GM18505 (cell line): ENCODE measurements at regions not wholly inside any gene's neighbourhood (a gene's known extent, or its start where the extent isn't known, plus 50 kb on each side); places are given as distances from the start of the nearest gene placed in this dataset.
"Not testable (repeated sequence)": the region's sequence is repeated elsewhere in the genome, so short reads cannot be mapped to it uniquely, and the experiment has no call there.

Source experiments
- ATAC-seq: cut with Tn5 transposase; IDR thresholded peaks from one replicate; pipeline ENCODE4 v1.9.1; 2021; ENCODE audit not compliant: unreplicated experiment
- POLR2A ChIP-seq: IDR thresholded peaks from 4 replicates; pipeline ENCODE4 v1.6.1; 2011; ENCODE audit warnings: borderline replicate concordance; ENCODE audit not compliant: insufficient read depth, insufficient read length; ENCODE audit errors: extremely low read depth

DNA sequence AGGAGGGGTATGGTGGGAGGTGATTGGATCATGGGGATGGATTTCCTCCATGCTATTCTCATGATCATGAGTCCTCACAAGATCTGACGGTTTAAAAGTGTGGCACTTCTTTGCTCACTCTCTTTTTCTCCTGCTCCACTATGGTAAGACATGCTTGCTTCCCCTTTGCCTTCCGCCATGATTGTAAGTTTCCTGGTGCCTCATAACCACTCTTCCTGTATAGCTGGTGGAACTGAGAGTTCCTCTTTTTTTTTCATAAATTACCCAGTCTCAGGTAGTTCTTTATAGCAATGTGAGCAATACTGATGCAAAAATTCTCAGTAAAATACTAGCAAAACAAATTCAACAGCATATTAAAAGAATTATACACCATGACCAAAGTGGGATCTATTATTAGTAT lies 728.5 kb upstream of the SLC8A1 start:
- ATAC-seq: no peak
- TF ChIP-seq POLR2A: no peak

DNA sequence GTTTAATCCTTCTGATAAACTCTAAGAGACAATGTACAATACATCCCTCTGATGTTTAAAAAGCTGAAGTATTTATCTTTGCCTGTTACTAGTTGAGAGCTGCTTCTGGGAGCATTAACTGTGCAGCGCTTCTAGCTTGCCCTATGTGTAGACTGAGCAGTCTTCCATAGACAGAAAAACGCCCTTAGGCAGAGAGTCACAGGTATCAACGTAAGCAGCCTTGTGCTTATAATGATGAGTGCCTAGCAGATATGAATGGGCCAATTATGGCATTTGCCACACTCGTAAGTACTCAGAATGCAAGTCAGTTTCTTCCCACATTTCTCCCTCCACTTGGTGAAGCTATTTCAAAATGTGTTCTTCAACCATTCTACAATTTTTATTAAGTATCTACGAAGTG lies 731.1 kb upstream of the SLC8A1 start:
- TF ChIP-seq POLR2A: no peak
- no peak for ATAC-seq

DNA sequence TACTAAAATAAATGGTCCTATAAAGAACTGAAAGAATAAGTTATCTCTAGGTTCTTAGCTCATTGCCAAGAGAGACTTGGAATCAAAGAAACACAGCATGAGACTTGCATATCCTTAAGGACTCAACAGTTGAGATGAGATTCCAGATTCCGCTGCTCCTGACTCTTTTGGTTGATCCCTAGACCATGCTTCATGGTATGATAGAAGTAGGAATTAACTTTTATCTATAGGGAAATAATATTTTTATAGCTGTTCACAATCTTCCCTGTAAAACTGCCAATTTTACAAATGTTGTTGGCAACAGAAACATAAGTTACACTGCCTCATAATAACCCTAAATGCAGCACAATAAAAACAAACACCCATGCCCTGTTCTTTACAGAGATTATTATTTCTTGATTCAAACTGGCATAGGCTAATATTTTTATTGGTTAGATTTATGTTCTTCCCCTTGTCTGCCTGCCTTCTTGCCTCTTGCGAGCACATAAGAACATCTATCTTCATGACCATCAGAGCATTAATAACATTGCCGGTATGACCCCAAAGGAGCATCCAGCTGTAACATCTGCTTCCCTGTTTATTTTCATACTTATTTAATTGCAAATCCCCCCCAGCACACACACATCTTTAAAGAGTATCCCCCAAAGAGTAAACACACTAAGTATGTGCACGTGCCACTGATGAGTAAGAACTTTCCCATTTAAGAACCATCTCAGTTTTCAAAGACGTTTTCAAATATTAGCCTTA lies 735.7 kb upstream of the SLC8A1 start:
- TF ChIP-seq POLR2A: no peak
- ATAC-seq: no peak

DNA sequence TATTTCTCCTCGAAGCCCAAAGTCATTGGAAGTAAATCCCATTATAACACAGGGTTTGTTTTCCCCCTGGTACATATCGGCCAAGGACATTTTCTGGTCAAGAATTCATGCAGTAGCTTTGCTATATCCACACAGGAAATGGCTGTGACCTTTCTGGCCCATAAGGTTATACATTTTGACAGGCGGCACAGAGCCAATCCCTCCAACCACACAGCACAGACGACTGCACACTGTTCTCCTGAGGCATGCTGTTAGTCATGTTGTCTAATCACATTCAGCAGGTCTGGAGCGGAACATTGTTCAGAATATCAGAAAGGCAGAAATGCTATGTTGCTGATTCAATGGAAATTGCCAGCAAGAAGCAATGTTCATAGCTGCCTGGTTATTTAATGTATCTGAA lies 742.3 kb upstream of the SLC8A1 start:
- no peak for TF ChIP-seq POLR2A
- no peak for ATAC-seq

- no peak for TF ChIP-seq POLR2A
- ATAC-seq: no peak
These were observed 745.9 kb upstream of the SLC8A1 start for GRCh38 chr2:41197781-41198180.

DNA sequence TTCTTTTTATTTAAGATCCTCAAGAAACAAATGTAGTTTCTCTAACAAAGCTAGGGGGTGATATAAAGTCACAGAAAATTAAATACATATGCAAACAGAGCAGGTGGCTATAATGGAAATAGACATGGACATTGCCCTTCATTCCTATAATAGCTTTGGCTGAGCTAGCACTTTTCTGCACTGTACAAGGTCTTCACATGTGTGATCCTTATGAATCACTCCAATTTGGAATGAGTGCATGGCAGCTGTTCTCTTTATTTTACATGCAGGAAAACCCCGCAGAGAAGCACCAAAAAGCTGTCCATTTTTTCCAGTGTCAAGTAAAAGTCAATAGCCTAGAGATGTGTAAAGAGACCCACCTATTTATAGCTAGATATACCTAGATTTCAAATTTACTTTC lies 747.4 kb upstream of the SLC8A1 start:
- ATAC-seq: no peak
- no peak for TF ChIP-seq POLR2A

DNA sequence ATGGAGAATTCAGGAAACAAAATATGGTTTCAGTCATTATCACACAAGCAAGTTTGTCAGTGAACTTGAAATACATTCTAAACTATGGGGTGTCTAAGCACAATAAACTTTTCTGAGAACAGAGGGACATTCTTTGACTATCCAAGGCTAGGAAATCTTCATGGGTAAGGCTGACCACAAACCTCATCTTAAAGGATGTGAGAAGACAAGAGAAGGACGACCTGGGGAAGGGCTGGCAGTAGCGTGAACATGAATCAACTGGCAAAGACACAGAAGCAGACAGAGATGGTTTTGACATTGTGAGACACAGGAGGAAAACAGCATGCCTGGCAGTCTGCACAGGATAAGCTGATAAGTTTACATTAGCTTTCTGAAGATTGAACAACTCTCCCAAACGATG lies 752.4 kb upstream of the SLC8A1 start:
- no peak for ATAC-seq

DNA sequence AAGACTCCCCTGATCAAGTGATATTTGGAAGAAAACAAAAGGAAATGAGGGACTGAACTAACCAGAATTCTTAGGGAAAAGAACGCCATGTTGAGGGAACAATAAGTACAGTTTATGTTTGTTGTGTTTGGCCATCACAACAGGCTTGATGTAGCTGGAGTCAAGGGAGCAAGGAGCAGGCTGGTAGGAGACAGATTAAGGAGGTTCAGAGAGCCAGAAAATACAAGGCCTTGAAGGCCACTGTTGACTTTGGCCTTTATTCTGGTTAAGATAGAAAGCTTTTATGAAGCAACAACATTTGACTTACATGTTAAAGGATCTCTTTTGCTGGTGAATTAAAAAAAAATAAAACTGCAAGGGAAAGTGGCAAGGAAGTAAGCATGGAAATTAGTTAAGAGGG lies 754.1 kb upstream of the SLC8A1 start:
- TF ChIP-seq POLR2A: no peak

More for the DNA sequence above, 752.4 kb upstream of the SLC8A1 start:
- TF ChIP-seq POLR2A: no peak

GRCh38 chr2:41207578-41207977 lies 755.7 kb upstream of the SLC8A1 start:
- TF ChIP-seq POLR2A: no peak
- ATAC-seq: no peak

More for the DNA sequence above, 754.1 kb upstream of the SLC8A1 start:
- ATAC-seq: no peak

DNA sequence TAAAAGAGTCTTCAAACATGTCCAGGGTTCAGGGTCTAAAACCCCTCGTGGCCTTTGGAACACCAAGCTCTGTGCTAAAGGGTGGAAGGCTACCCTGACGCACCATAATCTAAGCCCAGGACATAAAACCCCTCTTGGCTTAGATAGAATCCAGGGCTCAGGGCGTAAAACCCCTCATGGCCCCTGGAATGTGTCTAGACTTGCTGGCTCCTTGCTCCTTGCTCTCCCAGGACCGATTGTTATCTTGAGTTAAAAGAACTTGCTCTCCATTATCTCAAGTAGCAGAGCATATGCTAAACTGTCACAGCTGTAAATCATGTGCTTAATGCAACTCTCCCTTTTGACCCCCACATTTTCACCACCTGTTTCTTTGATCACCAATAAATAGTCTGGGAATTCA lies 758.1 kb upstream of the SLC8A1 start:
- ATAC-seq: not testable (repeated sequence)

GRCh38 chr2:41216978-41217377 lies 765.1 kb upstream of the SLC8A1 start:
- TF ChIP-seq POLR2A: no peak
- ATAC-seq: no peak

DNA sequence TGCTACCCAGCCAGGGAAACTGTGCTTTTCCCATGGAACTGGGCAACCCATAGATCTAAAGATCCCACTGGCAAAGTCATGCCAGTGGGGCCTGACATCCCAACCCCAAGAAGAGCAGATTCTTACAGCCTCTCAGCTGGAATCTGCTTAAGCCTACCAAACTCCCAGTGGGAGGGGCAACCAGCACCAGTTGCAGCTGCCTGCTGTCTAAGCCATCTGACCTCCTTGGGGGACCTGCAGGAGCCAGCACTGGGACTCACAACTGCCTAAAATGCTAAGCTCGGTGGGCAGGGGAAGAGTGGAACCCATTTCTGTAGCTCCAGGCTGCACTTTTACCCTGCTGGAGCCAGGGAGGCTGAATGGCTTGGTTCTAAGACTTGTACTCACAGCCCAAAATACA lies 770.7 kb upstream of the SLC8A1 start:
- no peak for TF ChIP-seq POLR2A
- ATAC-seq: no peak

- TF ChIP-seq POLR2A: no peak
- no peak for ATAC-seq
These were observed 782.2 kb upstream of the SLC8A1 start for GRCh38 chr2:41234093-41234492.

DNA sequence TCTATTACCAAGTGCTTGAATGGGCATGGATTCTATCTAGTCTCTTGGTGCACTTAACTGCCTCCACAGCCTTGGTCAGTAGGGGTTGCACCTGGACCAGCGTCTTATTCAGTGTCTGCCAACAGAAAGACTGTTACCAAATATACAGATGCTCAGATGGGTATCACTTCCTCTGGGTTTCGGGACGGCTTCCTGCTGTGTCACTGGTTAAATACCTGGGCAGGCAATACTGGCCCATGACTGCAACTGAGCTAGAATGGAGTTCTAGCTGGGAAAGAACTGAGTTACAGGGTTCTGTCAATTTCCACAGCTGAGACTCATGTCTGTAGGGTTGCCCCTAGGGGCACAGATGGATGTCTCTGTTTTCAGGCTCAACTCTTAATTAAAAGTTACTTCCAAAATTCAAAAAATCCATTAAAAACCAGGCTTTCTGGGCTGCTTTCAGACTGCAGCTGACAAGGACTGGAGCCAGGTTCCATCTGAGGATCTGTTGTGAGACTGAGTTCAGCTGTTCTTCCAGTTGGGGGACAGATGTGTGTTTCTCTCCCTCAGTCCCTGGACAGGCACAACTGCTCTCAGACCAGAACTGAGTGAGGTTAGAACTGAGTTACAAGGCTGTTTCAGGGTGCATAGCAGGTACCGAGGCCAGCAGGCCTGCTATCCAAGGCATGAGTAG lies 789.6 kb upstream of the SLC8A1 start:
- no peak for ATAC-seq
- no peak for TF ChIP-seq POLR2A
